D721Med (cell line): ENCODE measurements at regions not wholly inside any gene's neighbourhood (a gene's known extent, or its start where the extent isn't known, plus 50 kb on each side); places are given as distances from the start of the nearest gene placed in this dataset.
"Not testable (repeated sequence)": the region's sequence is repeated elsewhere in the genome, so short reads cannot be mapped to it uniquely, and the experiment has no call there.

ENCODE experiments used
- DNase-seq: peaks from one replicate; pipeline ENCODE4 v3.0.0; 2011; ENCODE audit warnings: low spot score; ENCODE audit not compliant: insufficient read length
- FAIRE-seq: peaks from 2 replicates; lab custom pipeline; 2011; peaks lifted over from hg19 to GRCh38; lab: Jason Lieb, UNC
- CTCF ChIP-seq: IDR thresholded peaks from 2 replicates; pipeline ENCODE4 v1.5.1; 2012; ENCODE audit warnings: mild to moderate bottlenecking, control low read depth; ENCODE audit not compliant: insufficient read depth; ENCODE audit errors: missing control alignments

- no peak for TF ChIP-seq CTCF
- DNase-seq (no peak), FAIRE-seq (no peak)
These were observed 422.9 kb upstream of the AMELY start for GRCh38 chrY:7334449-7334848.

GRCh38 chrY:7326296-7327246 lies 415.0 kb upstream of the AMELY start:
- DNase-seq (no peak), FAIRE-seq (no peak)
- no peak for TF ChIP-seq CTCF

- no peak for DNase-seq
- no peak for TF ChIP-seq CTCF
- FAIRE-seq: no peak
These were observed 414.0 kb upstream of the AMELY start for GRCh38 chrY:7325531-7325930.

GRCh38 chrY:7320751-7321150 lies 409.2 kb upstream of the AMELY start:
- TF ChIP-seq CTCF: no peak
- DNase-seq (no peak), FAIRE-seq (no peak)

GRCh38 chrY:7320171-7320570 lies 408.6 kb upstream of the AMELY start:
- DNase-seq, FAIRE-seq: not testable (repeated sequence)

GRCh38 chrY:7318122-7318521 lies 406.6 kb upstream of the AMELY start:
- FAIRE-seq: no peak
- TF ChIP-seq CTCF: no peak
- no peak for DNase-seq

GRCh38 chrY:7317571-7317970 lies 406.0 kb upstream of the AMELY start:
- FAIRE-seq: no peak

More at GRCh38 chrY:7317571-7317970, 406.0 kb upstream of the AMELY start:
- DNase-seq: no peak
- no peak for TF ChIP-seq CTCF
